ENCODE measurements at regions not wholly inside any gene's neighbourhood (a gene's known extent, or its start where the extent isn't known, plus 50 kb on each side); places are given as distances from the start of the nearest gene placed in this dataset.

GRCh38 chr9:107540164-107540561, 50.6 kb upstream of the KLF4 start:
- TF ChIP-seq MYC (IDR thresholded peaks at IDR 0.05; ENCODE audit: low read depth, low read length) (no peak), POLR2A (IDR thresholded peaks at IDR 0.05; ENCODE audit: extremely low read depth, insufficient read length) (no peak)
- TF ChIP-seq, protein P1, sequence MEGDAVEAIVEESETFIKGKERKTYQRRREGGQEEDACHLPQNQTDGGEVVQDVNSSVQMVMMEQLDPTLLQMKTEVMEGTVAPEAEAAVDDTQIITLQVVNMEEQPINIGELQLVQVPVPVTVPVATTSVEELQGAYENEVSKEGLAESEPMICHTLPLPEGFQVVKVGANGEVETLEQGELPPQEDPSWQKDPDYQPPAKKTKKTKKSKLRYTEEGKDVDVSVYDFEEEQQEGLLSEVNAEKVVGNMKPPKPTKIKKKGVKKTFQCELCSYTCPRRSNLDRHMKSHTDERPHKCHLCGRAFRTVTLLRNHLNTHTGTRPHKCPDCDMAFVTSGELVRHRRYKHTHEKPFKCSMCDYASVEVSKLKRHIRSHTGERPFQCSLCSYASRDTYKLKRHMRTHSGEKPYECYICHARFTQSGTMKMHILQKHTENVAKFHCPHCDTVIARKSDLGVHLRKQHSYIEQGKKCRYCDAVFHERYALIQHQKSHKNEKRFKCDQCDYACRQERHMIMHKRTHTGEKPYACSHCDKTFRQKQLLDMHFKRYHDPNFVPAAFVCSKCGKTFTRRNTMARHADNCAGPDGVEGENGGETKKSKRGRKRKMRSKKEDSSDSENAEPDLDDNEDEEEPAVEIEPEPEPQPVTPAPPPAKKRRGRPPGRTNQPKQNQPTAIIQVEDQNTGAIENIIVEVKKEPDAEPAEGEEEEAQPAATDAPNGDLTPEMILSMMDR (IDR thresholded peaks at IDR 0.05; ENCODE audit: low read depth, low read length): no peak
- TF ChIP-seq, protein P2, sequence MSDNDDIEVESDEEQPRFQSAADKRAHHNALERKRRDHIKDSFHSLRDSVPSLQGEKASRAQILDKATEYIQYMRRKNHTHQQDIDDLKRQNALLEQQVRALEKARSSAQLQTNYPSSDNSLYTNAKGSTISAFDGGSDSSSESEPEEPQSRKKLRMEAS (IDR thresholded peaks at IDR 0.05; ENCODE audit: low read depth, low read length): no peak
- no peak for DNase-seq (ENCODE audit: low read depth)
- no peak overlapping the region for H3K4me3 ChIP-seq (ENCODE audit: low read depth, low read length)

DNA sequence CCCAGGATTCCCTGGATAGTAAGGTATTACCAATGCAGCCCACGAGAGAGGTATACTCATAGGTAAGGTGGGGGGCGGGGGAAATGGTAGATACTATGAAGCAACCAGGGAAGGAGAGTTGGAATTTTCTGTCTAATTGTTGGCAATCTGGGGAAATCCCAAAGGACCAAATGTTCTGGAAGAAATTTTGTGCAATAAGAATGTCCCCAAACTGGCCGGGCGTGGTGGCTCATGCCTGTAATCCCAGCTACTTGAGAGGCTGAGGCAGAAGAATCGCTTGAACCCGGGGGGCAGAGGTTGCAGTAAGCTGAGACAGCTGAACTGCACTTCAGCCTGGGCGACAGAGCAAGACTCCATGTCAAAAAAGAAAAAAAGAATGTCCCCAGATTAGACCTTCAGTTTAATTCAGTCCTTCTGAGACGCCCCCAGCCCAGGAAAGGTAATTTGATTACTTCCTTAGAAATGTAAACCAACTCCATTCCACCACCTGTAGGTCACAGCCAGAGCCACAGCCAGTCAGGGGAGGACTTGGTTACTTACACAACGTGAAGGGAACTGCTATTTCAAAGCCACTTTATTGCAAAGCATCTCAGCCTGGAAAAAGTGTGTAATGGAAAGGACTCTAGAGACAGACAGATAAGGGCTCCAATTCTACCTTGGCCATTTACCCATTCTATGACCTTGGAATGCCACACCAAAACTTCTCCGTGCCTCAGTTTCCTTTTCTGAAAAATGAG, 50.0 kb upstream of the KLF4 start:
- H3K4me3 ChIP-seq (ENCODE audit: low read depth, low read length): no peak overlapping the region
- TF ChIP-seq POLR2A (IDR thresholded peaks at IDR 0.05; ENCODE audit: extremely low read depth, insufficient read length): no peak
- no peak for TF ChIP-seq MYC (IDR thresholded peaks at IDR 0.05; ENCODE audit: low read depth, low read length)
- TF ChIP-seq, protein P2 (IDR thresholded peaks at IDR 0.05; ENCODE audit: low read depth, low read length): no peak
- TF ChIP-seq, protein P1 (IDR thresholded peaks at IDR 0.05; ENCODE audit: low read depth, low read length): no peak
- DNase-seq (ENCODE audit: low read depth): peak; percentile 33
